ENCODE measurements at regions not wholly inside any gene's neighbourhood (a gene's known extent, or its start where the extent isn't known, plus 50 kb on each side); places are given as distances from the start of the nearest gene placed in this dataset.
A peak's percentile ranks its signal among the peaks of the same experiment; 100 is the strongest.
"Not testable (repeated sequence)": the region's sequence is repeated elsewhere in the genome, so short reads cannot be mapped to it uniquely, and the experiment has no call there.

DNA sequence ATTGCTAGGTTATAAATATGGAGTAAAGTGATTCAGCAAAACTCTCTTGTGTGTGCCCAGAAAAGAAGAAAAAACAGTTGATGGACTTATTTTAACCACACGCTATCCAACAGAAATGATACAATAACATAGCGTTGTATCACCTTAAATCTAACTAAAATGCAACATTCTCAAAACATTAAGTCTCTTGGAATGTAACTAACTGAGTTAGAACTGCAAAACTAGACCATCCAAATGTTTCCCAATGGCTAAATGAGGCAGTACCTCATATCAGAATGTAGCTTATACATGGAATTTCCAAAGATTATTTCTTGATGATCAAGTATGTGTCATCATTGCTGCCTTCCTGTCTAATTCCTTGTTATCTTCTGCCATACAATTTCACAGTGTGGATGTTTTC is 187.9 kb downstream of the CNTN3 start:
- FAIRE-seq (no peak), DNase-seq (ENCODE audit: low spot score in 2 of 2) (no peak)

DNA sequence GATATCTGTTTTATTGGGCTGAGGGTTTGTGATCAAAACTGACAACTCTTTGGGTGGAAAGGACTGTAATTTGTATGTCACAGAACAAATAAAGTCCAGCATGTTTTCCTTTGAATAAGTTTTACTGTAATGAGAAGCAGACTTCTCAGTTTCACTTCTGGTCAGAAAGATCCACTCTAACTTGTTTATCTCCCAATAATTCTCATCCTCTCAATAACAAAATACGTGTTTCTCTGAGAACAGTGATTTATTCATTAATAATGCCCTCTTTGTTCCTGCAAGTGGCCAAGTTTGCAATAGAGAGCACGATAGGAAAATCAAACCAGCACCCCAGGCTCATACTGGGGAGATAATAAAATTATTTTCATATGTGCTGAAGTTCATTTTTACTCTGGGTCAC is 190.6 kb downstream of the CNTN3 start:
- peak in 1 of 2 donors; percentile 1 for DNase-seq (ENCODE audit: low spot score in 2 of 2)
- FAIRE-seq, result no peak

DNA sequence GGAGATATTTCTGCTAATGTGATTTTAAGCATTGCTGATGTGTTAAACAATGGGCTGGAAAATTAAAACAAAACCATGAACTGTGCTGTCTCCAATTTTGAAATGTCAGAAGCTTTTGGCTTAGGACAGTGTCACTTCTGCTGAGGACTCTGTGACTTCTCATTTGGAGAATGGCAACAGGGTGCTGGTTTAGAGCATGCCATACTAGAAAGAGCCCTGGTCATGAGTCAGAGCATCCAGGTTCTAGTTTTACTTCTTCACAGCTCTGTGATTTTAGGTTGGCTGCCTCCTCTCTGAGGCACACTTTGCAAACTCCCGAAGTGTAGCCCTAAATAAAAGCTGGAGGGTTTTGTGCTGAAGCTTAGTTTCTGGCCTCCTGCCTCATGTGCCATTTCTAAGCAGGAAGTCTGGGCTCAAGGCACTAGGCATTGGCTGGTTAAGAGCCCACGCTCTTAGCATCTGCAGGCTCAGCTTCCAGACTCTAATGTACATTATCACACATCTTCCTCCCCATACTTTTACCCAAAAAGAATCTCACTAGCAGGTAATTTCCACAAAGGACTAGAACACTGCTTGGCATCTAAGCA is 193.8 kb downstream of the CNTN3 start:
- DNase-seq (ENCODE audit: low spot score in 2 of 2) (no peak), FAIRE-seq (no peak)

DNA sequence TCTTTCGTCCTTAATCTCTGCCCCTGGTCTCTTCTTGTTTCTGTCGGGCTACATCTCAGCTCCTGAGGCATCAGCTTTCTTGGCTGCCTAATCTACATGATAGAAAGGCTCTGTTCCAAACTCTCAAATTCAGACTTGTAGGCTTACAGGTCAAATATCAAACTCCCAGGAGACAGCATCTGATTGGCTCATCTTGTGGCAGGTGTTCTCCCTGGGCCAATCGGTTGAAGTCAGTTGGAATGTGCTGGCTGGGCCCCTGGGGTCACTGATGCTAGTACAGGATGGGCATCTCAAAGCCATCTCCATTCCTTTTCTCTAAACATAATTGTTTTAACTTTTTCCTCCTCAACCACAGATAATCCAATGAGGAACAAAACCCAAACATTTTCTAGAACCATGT is 198.7 kb downstream of the CNTN3 start:
- FAIRE-seq (no peak), DNase-seq (ENCODE audit: low spot score in 2 of 2) (no peak)

DNA sequence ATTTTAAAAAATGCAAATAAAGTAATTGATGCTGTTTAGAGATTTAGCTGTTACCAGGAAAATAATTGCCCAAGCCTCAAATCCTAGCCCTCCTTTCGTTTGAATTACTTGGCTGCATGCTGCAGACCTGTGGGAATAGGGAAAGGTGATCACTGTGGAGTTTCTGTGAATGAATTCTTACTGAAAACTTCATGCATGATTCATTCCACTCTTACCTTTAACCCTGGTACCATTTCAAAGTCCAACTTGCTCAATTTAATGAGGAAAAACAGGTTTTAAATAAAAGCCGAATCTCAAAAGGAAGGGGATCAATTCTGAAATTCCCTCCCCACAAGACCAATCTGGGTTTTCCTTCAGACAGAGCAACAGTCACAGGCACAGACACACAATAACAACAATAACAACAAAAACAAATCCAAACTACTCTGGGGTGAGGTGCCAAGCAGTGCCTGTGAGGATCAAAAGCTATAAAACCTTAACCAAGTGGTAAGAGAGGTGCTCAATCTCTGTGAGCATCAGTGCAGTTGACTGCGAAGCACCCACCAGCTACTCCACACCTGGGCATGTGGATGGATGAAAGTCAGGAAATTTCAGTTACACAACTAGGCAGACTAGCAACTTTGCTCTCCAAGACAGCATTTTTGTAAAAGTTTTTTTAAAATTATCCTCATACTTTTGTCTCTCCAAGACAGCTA is 200.8 kb downstream of the CNTN3 start:
- no peak for DNase-seq (ENCODE audit: low spot score in 2 of 2)
- FAIRE-seq, result no peak

DNA sequence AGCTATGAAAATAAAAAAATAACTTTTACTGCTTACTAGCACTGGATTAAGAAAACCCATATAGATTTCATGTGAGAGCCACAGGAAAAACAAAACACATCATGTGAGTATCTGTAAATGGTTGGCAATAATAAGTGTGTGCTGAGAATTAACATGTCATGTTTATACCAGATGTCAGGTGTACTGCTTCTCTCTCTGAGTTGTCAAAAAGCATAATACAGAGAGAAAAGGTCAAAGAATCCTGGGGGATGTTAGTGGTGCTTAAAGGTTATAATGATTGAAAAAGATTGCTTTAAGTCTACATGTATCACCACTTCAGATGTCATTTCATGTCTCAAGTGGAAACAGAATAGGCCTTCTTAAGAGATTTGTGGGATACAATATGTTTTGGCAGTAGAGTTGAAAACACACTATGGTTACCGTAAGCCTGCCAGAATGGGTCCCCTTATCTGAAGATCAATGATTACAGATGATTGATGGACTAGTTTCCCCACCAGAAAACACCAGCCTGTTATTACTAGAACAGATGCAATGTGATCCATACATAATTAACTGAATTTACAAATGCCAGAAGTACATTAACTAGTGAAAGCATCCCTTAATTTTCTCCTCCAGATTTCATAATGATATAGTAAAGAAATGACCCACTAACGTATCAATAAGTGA is 204.1 kb downstream of the CNTN3 start:
- FAIRE-seq, result no peak

DNA sequence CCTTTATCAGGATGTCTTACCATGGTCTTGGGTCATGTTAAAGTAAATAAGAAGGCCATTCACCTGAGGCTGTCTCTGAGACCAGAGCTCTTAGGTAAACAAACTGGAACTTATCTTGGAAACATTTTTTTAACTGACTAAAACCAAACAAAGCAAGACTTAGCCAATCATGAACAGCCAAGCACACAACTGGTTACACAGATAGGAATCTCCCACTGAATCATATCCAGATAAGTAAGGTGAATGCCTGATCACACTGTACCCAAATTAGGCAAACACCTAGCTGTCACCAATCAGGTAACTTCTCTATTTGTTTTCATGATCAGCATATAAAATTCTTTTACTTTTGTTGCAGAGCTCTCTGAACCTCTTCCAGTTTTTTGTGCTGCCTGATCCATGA is 205.4 kb downstream of the CNTN3 start:
- DNase-seq (ENCODE audit: low spot score in 2 of 2) (no peak), FAIRE-seq (no peak)

More for the DNA sequence above, 204.1 kb downstream of the CNTN3 start:
- DNase-seq (ENCODE audit: low spot score in 2 of 2), result no peak

DNA sequence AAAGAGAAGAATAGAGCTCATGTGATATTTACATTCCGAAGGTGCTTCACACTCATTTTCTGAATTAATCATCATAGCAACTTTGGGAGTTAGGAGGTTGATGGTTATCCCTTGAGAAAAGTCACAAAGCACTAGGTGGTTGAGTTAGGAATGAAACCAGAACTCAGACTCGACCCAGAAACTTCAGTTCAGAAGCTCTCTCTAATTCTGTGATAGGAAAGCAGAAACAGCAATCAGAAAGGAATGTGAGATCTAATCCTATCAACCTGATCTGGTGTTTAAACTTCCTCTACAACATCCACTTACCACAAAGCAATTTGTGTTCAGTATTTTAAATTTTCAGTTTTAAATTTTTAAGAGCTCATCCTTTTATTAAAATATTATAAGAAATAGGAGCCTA is 211.2 kb downstream of the CNTN3 start:
- no peak for FAIRE-seq

DNA sequence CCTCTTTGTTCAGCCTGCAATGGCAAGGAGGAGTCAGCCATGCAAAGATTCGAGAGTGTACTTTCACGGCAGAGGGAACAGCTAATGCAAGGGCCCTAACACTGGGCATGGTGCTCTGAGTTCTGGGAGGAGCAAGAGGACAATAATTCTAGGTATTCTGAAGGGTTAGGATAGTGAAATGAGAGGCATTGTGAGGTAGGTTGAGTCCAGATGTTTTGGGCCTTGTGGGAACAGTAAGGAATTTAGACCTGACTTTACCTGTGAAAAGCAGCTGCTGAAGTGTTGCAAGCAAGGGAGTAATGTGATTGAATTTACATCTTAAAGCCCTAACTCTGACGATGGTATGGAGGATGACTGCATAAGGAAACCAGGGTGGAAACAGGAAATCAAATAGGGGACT is 211.6 kb downstream of the CNTN3 start:
- no peak for DNase-seq (ENCODE audit: low spot score in 2 of 2)
- FAIRE-seq, result no peak

More for the DNA sequence above, 211.2 kb downstream of the CNTN3 start:
- DNase-seq (ENCODE audit: low spot score in 2 of 2), result no peak

DNA sequence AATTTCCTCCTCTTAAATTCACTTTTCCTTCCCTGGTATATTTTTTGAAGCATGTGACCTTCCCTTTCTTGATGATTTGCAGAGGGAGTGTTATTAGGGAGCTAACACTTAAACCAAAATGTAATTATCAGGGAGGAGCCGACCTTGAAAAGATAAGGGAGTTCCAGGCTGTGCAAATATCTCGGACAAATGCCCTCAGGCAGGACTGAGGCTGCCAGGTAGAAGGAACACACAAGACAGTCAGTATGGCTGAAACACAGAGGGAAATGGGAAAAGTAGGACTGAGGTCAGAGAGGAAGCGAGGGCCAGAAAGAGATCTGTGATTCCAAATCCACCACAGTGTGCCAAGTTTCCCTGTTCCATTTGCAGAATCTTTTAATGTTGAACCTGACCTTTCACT is 221.0 kb downstream of the CNTN3 start:
- FAIRE-seq, result no peak
- no peak for DNase-seq (ENCODE audit: low spot score in 2 of 2)

DNA sequence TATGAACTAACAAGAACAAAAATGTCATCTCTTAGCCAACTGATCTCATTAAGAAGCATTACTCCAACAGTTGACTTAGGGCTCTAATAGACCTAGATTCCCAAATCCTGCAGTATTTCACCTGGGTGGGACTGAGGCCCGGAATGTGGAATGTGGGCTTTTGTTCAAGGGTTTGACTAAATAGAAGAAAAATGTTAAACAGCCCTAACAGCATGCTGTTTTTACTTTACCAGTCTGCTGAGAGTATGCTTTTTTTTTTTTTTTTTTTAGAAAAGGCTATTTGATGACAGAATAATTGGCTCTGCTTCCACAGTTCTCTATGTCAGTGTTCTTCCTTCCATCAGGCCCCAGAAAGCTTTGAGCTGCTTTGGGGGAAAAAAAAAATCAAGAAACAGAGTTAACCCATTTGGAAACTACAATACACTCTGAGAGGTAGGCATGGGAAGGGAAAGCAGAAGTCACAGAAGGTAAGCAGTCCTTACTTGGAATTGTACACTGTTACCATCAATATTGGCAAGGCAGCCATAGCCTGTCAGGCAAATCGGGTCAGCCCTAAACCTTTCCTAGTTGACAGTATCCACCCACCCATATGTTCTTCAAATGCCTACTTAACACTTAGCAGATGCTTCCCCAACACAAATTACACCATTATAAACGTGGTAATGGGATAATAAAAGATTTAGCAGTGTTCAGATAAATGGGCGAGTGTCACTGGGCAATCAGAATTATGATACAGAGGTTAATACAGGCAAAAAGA is 224.2 kb downstream of the CNTN3 start:
- no peak for FAIRE-seq
- DNase-seq (ENCODE audit: low spot score in 2 of 2), result no peak

DNA sequence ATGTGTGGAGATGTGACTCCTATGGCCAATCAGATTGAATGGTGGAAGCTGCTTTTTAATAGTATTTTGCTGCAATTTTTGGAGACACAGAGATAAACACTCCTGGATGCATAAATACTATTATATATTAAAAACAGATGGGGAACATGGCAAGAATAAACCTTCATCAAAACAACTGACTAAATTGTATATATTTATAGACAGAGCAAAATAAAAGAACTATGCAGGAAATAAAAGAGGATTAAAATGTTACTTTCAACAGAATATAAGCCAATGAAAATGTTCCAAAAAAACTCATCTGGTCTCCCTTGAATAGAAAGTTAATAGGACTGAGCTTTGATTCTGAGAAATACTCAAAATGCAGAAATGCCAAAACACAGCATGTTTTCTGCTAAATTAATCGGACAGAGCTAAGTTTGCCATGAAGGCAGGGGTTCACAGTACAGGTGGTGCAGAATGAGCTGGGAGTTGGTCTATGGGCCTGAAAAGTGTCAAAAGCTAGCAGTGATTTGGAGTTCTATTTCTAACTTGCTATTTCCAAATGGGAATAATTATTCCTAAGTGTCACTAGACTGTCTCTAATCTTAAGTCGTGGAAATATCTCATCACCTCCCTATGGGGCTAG is 227.2 kb downstream of the CNTN3 start:
- FAIRE-seq, result no peak
- DNase-seq (ENCODE audit: low spot score in 2 of 2), result no peak

DNA sequence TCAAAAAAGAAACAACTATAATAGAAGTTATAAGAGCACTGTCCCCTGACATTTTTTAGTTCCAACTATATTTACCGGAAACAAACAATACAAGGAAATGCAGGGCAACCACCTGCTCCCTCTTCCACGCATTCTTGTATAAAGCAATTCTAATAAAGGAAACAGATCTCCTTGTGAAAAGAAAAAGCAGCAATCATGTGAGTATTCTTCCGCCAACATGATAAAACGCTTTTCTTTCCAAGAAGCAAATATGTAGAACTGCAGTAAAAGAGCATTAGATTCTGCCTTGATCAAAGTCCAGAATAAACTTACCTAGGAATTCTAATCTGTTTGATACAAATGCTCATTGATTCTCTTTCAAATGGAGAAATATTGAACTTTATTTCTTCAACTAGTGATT is 230.3 kb downstream of the CNTN3 start:
- FAIRE-seq (no peak), DNase-seq (ENCODE audit: low spot score in 2 of 2) (no peak)

DNA sequence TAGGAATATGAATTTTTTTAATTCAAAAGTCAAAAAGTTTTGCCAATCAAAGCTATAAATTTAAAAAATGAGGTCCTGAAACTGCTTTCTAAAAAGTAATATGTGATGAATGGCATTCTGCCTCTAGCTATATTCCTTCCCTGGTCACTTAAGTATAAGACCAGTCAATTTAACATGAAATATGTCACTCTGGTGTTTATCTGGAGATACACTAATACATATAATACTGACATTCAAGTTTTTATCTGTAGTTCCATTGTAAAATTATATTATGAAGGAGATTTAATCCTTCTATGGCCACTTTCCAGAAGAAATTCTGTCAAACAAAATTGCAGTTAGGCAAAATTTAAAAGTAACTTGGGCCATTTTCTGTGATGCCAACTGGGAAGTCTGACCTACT is 236.8 kb downstream of the CNTN3 start:
- no peak for DNase-seq (ENCODE audit: low spot score in 2 of 2)
- FAIRE-seq, result no peak

DNA sequence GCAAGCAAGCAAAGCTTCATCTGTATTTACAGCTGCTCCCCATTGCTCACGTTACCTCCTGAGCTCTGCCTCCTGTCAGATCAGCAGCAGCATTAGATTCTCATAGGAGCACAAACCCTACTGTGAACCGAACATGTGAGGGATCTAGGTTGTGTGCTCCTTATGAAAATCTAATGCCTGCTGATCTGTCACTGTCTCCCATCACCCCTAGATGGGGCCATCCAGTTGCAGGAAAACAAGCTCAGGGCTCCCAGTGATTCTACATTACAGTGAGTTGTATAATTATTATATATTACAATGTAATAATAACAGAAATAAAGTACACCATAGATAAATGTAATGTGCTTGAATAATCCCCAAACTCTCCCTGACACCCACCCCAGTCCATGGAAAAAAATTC is 238.1 kb downstream of the CNTN3 start:
- not testable (repeated sequence) for FAIRE-seq; DNase-seq (ENCODE audit: low spot score in 2 of 2)

DNA sequence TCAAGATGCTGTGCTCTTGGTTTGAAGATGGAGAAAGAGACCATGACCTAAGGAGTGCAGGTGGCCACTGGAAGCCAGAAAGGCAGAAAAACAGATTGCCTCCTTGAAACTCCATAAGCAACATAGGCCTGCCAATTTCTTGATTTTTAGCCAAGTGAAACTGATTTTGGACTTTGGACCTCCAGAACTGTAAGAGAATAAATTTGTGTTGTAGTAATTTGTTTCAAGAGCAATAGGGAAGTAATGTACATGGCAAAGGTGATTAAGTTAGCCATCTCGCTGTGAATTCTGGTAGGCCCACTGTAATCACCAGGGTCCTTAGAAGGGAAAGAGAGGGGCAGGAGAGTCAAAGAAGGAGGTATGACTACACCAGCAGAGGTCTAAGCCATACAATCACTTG is 238.8 kb downstream of the CNTN3 start:
- no peak for FAIRE-seq
- no peak for DNase-seq (ENCODE audit: low spot score in 2 of 2)

DNA sequence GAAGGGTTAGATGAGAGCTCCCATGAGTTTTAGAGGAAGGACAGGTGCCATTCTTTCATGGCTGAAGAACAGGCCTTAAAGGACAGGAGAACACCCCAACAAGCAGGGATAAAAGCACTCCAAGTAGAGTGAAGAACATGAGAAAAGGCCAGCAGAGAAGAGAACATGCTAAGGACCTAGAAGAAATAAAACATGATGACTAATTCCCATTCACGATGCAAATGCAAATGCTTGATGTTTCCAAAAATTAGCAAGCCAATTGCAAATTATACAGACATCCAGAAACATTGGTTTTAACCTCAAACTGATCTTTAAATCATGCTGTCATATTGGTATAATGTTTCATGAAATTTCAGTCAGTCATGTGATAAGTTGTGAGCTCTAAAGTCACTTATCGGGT is 241.7 kb downstream of the CNTN3 start:
- FAIRE-seq (no peak), DNase-seq (ENCODE audit: low spot score in 2 of 2) (no peak)

DNA sequence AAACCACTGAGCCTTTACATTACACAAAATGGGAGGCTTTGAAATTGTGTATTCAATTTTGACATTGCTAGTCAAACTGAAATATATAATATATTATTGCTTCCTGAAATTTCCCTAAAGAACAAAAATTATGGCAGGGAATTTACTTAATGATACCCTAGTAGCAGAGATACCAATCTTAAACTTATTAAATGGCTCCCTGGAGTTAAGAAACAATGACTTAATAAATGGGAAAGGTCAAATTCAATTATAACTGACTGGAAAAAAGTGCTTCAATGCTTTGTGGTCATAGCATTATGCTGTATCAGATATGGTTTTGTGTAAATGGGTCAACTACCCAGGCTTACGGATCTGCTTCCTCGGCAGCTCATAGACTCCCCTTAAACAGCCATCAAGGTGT is 244.1 kb downstream of the CNTN3 start:
- no peak for FAIRE-seq

DNA sequence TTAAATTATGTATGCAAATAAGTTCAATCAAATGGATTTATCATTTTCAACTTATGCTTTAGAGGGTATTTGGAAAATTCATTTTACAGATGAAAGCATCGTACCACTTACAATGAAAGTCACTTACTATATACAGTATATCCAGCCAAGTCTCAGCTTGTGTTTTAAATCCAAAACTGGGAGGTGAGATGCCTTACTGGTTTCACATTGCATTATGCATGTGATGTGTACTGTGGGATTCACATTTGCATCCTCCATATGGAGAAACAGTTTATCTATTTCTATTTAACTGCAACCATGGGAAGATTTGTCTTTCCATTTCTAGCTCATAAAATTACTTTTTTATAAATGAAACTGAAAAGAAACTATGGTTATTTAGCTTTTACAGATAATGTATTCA is 248.1 kb downstream of the CNTN3 start:
- FAIRE-seq (no peak), DNase-seq (ENCODE audit: low spot score in 2 of 2) (no peak)

More for the DNA sequence above, 244.1 kb downstream of the CNTN3 start:
- no peak for DNase-seq (ENCODE audit: low spot score in 2 of 2)

DNA sequence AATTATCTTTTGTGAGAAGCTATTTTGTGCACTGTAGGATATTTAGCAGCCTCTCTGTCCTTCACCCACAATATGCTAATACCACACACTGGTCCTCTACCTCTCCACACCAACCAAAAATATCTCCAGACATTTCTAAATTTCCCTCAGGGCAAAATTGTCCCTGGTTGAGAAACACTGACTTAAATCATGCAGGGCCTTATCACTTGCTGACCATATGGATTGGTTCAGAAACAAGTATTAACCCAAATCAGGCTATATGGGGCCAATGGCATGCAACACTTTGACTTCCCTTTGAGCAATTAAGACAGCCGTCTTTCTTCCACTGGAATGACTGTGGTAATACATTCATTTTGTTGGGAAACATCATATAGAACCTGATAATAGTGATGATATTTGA is 251.1 kb downstream of the CNTN3 start:
- FAIRE-seq (no peak), DNase-seq (ENCODE audit: low spot score in 2 of 2) (no peak)

DNA sequence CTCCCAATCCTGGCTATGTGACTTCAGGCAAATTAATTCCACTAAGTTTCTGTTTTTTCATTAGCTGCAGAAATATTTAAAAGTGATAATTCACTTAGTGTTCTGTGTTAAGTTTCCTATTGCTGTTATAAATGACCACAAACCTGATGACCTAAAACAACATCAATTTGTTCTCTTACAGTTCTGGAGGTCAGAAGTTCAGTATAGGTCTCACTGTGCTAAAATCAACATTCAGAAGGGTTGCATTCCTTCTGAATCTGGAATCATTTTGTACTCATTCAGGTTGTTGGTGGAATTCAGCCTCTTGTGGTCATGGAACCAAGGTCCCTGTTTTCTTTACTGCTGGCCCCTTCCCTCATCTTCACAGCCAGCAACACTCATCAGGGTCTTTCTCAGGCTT is 254.1 kb downstream of the CNTN3 start:
- DNase-seq (ENCODE audit: low spot score in 2 of 2) (no peak), FAIRE-seq (no peak)

All from frontal cortex (tissue), 3 donors.